ENCODE measurements at regions not wholly inside any gene's neighbourhood (a gene's known extent, or its start where the extent isn't known, plus 50 kb on each side); places are given as distances from the start of the nearest gene placed in this dataset.
"Not testable (repeated sequence)": the region's sequence is repeated elsewhere in the genome, so short reads cannot be mapped to it uniquely, and the experiment has no call there.

DNA sequence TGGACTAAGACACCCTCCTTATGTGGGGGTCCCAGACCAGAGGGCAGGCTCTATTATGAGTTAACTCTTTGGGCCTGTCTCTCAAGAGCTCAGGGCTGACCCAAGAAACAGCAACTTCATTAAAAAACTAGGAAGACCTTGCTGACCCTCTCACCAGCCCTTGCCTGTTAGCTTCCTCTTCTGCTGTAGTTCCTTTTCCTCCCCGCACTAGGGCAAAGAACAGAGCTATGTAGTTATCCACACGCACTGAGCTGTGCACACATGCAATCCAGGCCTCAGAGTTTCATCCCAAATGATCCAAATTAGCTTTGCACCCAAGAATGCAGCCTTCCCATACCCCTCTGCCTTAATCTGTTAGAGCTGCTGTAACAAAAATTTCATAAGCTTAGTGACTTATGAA is 539.6 kb upstream of the CADM1 start:
- DNase-seq (ENCODE audit: low read depth) = no peak

DNA sequence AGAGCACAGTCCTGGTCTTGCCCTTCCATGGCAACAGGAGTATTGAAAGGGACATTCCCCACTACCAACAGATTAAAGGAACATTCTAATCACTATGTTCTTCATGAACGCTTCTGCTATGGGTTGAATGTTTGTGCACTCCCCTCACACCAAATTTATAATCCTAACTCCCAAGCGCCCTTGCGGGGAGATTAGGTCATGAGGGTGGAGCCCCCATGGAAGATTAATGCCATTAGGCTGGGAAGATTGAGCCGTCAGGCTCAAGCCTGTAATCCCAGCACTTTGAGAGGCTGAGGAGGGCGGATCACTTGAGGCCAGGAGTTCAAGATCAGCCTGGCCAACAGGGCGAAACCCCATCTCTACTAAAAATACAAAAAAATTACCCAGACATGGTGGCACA is 538.8 kb upstream of the CADM1 start:
- not testable (repeated sequence) for DNase-seq (ENCODE audit: low read depth)

DNA sequence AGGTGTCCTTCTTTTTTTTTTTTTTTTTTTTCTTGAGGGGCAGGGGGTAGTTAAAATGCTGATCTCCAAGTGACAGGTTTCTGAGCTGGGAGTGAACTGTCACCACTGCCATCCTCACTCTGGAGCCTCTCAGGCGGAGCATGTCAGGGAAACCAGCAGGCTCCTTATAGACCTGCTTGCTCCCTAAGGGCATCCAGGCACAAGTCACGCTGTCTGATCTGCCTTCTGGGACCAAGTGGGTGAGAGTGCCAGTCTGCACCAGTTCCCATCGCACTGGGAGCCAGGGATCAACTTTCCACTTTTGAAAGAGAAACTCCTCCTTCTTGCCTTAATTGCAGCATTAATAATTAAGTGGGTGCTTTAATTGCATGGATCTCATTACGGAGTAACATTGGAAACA is 537.9 kb upstream of the CADM1 start:
- DNase-seq (ENCODE audit: low read depth) = no peak

GRCh38 chr11:116037861-116038260 is 533.6 kb upstream of the CADM1 start:
- no peak for DNase-seq (ENCODE audit: low read depth)

DNA sequence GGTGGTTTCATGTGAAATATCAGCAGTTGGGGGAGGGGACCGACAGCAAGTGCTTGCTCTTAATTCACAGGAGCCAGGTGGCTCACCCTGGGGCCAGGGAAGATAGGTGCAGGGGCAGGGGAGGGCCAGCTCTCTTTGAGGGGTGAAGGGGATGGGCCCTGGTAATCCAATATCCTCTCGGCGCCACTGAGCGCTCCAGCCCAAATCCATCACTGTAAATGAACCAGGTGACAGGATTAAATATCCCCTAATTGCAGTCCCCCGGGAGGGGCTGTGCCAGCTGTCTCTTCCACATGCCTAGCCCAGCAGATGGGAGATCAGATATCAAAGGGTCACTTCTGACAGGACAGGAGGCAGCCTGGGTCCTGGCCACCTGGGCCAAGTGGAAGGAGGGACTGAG is 531.8 kb upstream of the CADM1 start:
- DNase-seq (ENCODE audit: low read depth) = no peak

DNA sequence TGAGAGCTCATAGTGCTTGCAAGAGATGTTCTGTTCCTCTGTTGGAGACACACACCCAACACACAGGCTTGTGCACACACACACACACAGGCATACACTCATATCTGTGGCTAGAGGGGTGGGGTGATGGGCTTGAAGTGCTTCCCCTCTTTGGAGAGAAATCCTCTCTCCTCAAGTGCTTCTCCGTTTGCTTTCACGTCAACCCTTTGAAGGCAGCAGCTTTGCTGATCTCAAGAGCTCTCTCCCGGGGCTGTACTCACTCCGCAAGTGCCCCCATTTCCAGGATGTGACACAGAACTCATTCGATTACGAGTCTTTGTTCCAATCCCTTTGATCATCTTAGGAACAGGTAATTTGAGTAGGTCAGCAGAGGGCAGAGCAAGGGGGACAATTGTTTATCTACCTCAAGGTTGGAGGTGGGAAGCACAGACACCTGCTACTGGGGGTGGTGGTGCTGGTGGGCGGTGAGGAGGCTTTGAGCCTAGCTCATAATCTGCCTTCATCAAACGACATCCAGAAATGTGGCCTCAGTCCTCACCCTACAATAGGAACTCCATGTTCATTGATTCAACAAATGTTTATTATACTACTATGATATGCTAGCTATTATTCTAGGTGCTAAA is 529.8 kb upstream of the CADM1 start:
- DNase-seq (ENCODE audit: low read depth) = no peak

DNA sequence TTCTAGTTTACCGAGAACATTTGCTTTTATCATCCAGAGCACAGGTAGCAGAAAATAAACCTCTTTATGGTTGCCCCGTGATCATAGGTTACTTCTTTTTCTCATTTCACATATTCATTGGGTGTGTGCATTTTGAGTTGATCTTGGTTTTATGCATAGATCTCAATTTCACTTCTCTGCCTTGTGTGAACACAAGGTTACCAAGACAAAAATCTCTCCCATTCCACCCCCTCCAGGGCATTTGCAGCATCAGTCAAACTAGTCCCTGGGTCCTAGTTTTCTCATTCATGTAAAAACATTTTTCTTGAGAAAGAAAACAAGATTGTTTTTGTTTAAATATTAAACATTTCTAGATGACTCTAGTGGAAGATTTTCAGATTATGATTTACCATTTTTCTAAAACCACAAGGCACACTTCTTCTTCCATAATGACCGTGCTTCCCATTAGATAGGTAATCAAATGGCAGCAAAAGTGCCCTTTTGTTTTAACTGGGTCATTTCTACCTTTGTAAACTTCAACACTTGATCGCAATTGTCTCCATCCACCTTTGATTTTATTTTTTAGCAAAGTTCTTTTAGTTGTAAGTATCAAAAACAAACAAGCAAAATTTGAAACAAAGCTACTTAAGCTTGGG is 526.6 kb upstream of the CADM1 start:
- no peak for DNase-seq (ENCODE audit: low read depth)

DNA sequence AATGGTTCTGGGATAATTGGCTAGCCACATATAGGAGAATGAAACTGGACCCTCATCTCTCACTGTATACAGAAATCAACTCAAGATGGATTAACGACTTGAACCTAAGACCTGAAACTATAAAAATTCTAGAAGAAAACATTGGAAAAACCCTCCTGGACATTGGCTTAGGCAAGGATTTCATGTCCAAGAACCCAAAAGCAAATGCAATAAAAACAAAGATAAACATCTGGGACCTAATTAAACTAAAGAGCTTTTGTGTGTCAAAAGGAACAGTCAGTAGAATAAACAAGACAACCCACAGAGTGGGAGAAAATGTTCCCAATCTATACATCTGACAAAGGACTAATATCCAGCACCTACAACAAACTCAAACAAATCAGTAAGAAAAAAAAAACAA is 524.3 kb upstream of the CADM1 start:
- DNase-seq (ENCODE audit: low read depth) = not testable (repeated sequence)

DNA sequence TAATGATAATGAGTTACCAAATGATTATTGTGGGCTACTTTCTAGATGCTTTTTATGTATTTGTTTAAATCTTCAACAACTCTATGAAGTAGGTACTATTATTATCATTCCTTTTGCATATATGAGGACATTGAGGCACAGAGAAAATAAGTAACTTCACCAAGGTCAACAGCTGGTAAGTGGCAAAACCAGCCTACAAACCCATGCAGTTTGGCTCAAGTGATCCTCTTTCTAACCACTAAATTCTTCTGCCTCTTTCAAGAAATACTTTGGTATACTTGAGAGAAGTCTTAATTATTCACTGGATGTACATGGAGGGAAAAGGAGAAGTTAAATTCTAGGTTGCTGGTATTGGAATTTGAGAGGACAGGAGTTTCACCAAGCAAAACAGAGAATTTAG is 495.2 kb upstream of the CADM1 start:
- DNase-seq (ENCODE audit: low read depth) = no peak

DNA sequence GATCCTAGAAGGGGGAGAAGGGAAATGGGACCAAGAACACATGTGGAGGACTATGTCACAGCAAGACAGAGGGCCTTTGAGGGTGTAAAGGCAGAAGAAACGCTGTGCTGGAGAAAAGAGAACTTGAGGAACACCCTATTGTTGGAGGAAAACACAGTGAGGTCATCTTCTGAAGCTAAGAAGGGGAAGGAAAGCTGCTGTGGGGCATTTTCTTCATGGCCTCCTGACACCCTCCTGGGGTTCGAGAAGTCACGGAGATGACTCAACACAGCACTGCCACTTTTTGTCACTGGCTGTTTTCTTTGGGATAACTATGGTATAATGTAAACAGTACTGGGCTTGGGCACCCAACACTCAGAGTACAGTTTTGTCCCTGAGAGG is 492.6 kb upstream of the CADM1 start:
- no peak for DNase-seq (ENCODE audit: low read depth)

GRCh38 chr11:115996125-115996807 is 492.1 kb upstream of the CADM1 start:
- no peak for DNase-seq (ENCODE audit: low read depth)

- DNase-seq (ENCODE audit: low read depth) = no peak
Observed at GRCh38 chr11:115993590-115993989, 489.4 kb upstream of the CADM1 start.

- DNase-seq (ENCODE audit: low read depth) = no peak
Observed at GRCh38 chr11:115990004-115990447, 485.8 kb upstream of the CADM1 start.

GRCh38 chr11:115985896-115986295 is 481.7 kb upstream of the CADM1 start:
- no peak for DNase-seq (ENCODE audit: low read depth)

DNA sequence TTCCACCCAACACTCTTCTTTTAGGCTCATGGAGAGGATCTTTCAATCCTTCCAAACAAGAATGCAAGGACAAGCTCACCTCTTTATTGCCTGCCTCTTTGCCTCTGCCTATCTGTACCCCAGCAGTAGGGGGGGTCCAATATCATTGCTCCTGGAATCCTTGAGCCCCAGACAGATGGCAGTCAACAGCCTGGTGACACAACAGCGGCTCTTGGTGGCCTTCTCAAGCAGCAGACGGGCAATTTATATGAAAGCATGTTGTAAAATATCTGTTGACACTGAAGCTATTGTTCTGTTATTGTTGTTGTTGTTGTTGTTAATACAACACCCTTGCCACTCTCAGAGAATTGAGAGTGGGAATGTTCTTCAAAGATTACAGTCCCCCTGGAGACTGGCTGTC is 480.0 kb upstream of the CADM1 start:
- DNase-seq (ENCODE audit: low read depth) = no peak

- no peak for DNase-seq (ENCODE audit: low read depth)
Observed at GRCh38 chr11:115982666-115983065, 478.5 kb upstream of the CADM1 start.

- no peak for DNase-seq (ENCODE audit: low read depth)
Observed at GRCh38 chr11:115981814-115982471, 477.7 kb upstream of the CADM1 start.

GRCh38 chr11:115981104-115981481 is 476.9 kb upstream of the CADM1 start:
- no peak for DNase-seq (ENCODE audit: low read depth)

DNA sequence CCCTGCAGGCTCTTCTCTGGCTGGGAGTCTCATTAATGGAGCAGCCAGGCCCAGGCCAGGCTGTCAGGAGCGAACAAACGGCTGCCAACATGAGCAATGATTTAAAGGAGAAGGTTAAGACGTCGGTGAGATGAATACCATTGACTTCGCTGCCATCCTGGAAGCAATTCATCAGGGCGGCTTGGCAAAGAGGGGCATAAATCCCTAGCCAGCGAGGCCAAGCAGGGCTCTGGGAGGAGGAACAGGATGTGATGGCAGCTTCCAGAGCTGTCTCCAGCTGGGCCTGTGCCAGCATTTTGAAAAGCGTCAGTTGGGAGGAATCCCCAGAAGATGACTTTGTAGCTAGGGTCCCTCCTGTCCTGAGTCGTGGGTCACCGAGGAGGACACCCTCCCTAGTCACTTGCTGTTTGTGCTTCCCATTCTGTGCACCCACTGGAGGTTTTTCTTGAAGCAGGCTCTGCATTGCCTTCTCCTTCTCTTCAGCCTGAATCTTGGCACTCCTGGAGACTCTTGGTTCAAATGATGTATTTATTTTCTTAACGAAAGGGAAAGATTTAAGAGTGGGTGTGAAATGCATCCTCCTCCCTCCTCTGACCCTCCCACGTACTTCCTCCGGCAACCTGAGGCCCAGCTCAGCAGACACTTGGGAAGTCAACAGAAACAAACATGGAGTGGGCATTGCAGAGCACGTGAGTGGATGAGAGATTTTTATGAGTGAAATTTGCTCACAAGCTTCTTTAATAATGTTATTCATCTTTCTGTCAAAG is 476.3 kb upstream of the CADM1 start:
- no peak for DNase-seq (ENCODE audit: low read depth)

DNA sequence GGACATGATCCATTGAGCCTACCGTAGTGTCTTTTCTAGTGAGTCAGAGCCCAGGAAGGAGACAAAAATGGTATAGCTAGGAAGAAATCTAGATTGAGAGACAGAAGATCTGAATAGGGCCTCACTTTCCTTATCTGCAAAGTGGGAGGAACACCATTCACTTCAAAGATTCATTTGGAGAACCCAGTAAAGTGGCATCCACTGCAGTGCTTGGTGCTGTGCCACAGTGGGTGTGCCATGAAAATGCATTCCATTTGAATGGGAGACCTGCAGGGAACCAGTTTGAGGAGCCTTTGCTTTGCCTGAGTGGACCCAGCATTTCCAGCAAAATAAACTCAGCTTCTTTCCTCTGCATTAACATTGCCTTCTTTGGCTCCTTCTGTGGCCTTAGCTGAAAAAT is 470.5 kb upstream of the CADM1 start:
- DNase-seq (ENCODE audit: low read depth) = no peak

- DNase-seq (ENCODE audit: low read depth) = not testable (repeated sequence)
Observed at GRCh38 chr11:115967203-115967602, 463.0 kb upstream of the CADM1 start.

GRCh38 chr11:115965767-115966504 is 461.7 kb upstream of the CADM1 start:
- no peak for DNase-seq (ENCODE audit: low read depth)
